Astrocyte (in vitro differentiated cells and primary cell): ENCODE measurements at regions not wholly inside any gene's neighbourhood (a gene's known extent, or its start where the extent isn't known, plus 50 kb on each side); places are given as distances from the start of the nearest gene placed in this dataset.

ENCODE experiments used
- EZH2 ChIP-seq: IDR thresholded peaks from 2 replicates; pipeline ENCODE4 v1.6.1; 2012; ENCODE audit warnings: mild to moderate bottlenecking, low read length, inconsistent platforms; ENCODE audit not compliant: insufficient read depth
- TF ChIP-seq, protein P1 (sequence below): IDR thresholded peaks from 2 replicates; pipeline ENCODE4 v1.5.1; 2011; ENCODE audit warnings: low read depth, mild to moderate bottlenecking, inconsistent platforms, low read length, moderate library complexity; ENCODE audit not compliant: insufficient read depth

- no peak for TF ChIP-seq EZH2
- TF ChIP-seq, protein P1, sequence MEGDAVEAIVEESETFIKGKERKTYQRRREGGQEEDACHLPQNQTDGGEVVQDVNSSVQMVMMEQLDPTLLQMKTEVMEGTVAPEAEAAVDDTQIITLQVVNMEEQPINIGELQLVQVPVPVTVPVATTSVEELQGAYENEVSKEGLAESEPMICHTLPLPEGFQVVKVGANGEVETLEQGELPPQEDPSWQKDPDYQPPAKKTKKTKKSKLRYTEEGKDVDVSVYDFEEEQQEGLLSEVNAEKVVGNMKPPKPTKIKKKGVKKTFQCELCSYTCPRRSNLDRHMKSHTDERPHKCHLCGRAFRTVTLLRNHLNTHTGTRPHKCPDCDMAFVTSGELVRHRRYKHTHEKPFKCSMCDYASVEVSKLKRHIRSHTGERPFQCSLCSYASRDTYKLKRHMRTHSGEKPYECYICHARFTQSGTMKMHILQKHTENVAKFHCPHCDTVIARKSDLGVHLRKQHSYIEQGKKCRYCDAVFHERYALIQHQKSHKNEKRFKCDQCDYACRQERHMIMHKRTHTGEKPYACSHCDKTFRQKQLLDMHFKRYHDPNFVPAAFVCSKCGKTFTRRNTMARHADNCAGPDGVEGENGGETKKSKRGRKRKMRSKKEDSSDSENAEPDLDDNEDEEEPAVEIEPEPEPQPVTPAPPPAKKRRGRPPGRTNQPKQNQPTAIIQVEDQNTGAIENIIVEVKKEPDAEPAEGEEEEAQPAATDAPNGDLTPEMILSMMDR = no peak
Observed at GRCh38 chr15:49742381-49742780, 121.5 kb downstream of the DTWD1 start.
